Loucy (cell line): ENCODE measurements at regions not wholly inside any gene's neighbourhood (a gene's known extent, or its start where the extent isn't known, plus 50 kb on each side); places are given as distances from the start of the nearest gene placed in this dataset.

Source experiments
- EZH2phosphoT487 ChIP-seq: fragments of 200-600 bp; IDR thresholded peaks from 2 replicates; pipeline ENCODE4 v1.6.1; 2018; ENCODE audit warnings: antibody characterized with exemption, mild to moderate bottlenecking, moderate library complexity, borderline replicate concordance
- TF ChIP-seq, protein P1 (sequence below): fragments of 200-600 bp; sonication (generic); conservative IDR thresholded peaks from 2 replicates; pipeline ENCODE4 v1.5.1; 2014; ENCODE audit warnings: mild to moderate bottlenecking, antibody characterized with exemption, low read length

DNA sequence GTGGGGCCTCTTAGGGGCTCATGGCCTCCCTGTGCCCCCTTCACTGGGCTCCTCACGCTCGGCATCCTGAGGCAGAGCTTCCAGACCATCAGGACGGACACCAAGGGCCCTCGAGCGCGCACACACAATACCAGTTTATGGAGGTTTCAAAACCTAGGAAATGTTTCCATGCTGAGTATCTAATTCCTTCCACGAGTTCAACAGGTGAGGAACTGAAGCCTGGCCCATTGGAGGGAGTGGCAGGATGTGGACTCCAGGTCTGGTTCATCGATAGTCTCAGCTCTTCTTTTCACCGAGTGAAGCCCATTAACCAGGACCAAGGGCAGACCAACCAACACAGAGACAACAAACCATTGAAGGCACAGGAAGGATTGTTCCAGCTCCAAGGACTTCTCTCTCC lies 336.7 kb upstream of the SHH start:
- TF ChIP-seq, protein P1, sequence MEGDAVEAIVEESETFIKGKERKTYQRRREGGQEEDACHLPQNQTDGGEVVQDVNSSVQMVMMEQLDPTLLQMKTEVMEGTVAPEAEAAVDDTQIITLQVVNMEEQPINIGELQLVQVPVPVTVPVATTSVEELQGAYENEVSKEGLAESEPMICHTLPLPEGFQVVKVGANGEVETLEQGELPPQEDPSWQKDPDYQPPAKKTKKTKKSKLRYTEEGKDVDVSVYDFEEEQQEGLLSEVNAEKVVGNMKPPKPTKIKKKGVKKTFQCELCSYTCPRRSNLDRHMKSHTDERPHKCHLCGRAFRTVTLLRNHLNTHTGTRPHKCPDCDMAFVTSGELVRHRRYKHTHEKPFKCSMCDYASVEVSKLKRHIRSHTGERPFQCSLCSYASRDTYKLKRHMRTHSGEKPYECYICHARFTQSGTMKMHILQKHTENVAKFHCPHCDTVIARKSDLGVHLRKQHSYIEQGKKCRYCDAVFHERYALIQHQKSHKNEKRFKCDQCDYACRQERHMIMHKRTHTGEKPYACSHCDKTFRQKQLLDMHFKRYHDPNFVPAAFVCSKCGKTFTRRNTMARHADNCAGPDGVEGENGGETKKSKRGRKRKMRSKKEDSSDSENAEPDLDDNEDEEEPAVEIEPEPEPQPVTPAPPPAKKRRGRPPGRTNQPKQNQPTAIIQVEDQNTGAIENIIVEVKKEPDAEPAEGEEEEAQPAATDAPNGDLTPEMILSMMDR, result no peak
- no peak for TF ChIP-seq EZH2phosphoT487
